ENCODE measurements at regions not wholly inside any gene's neighbourhood (a gene's known extent, or its start where the extent isn't known, plus 50 kb on each side); places are given as distances from the start of the nearest gene placed in this dataset.

DNA sequence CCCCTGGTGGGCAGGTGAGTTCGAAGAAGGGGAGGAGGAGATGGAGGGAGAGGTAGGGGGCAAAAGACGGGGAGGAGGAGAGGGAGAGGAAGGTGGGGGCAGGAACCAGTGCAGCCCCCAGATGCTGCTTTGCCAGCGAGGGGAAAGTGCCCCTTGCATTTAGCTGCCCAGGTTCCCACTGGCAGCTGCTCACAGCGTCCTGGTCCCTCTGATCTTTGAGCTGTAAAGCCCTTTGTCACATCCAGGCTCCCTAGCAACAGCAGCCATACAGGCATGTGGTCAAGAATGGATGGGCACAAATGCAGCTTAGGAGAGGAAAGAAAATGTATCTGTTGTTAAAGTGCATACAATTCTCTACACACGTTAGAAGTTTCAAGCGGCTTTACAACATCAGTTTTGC, 160.9 kb downstream of the CD83 start:
- peaks cover 43% of the 10 kb centered on the region for H3K4me1 Mint-ChIP-seq
- H3K36me3 Mint-ChIP-seq, result no peaks in the 10 kb centered on the region
- H3K27me3 Mint-ChIP-seq (ENCODE audit: low read depth), result peaks cover 16% of the 10 kb centered on the region
- no peak overlapping the region for H3K27ac Mint-ChIP-seq
- H3K9me3 Mint-ChIP-seq, result peaks cover 7% of the 10 kb centered on the region
- no peak overlapping the region for H3K4me3 Mint-ChIP-seq
- TF ChIP-seq, protein P1, sequence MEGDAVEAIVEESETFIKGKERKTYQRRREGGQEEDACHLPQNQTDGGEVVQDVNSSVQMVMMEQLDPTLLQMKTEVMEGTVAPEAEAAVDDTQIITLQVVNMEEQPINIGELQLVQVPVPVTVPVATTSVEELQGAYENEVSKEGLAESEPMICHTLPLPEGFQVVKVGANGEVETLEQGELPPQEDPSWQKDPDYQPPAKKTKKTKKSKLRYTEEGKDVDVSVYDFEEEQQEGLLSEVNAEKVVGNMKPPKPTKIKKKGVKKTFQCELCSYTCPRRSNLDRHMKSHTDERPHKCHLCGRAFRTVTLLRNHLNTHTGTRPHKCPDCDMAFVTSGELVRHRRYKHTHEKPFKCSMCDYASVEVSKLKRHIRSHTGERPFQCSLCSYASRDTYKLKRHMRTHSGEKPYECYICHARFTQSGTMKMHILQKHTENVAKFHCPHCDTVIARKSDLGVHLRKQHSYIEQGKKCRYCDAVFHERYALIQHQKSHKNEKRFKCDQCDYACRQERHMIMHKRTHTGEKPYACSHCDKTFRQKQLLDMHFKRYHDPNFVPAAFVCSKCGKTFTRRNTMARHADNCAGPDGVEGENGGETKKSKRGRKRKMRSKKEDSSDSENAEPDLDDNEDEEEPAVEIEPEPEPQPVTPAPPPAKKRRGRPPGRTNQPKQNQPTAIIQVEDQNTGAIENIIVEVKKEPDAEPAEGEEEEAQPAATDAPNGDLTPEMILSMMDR (IDR thresholded peaks at IDR 0.05; ENCODE audit: unreplicated experiment), result no peak
- no peak for DNase-seq (ENCODE audit: low spot score in 2 of 2, unreplicated experiment in 2 of 2)

- peaks cover 46% of the 10 kb centered on the region for H3K4me1 Mint-ChIP-seq
- H3K4me3 Mint-ChIP-seq, result no peak overlapping the region
- no peak for DNase-seq (ENCODE audit: low spot score in 2 of 2, unreplicated experiment in 2 of 2)
- H3K27me3 Mint-ChIP-seq (ENCODE audit: low read depth), result peaks cover 11% of the 10 kb centered on the region
- H3K27ac Mint-ChIP-seq, result no peak overlapping the region
- TF ChIP-seq, protein P1 (IDR thresholded peaks at IDR 0.05; ENCODE audit: unreplicated experiment), result no peak
- H3K36me3 Mint-ChIP-seq, result no peaks in the 10 kb centered on the region
- H3K9me3 Mint-ChIP-seq, result peaks cover 7% of the 10 kb centered on the region
Observed at GRCh38 chr6:14280006-14280510, 162.5 kb downstream of the CD83 start.

DNA sequence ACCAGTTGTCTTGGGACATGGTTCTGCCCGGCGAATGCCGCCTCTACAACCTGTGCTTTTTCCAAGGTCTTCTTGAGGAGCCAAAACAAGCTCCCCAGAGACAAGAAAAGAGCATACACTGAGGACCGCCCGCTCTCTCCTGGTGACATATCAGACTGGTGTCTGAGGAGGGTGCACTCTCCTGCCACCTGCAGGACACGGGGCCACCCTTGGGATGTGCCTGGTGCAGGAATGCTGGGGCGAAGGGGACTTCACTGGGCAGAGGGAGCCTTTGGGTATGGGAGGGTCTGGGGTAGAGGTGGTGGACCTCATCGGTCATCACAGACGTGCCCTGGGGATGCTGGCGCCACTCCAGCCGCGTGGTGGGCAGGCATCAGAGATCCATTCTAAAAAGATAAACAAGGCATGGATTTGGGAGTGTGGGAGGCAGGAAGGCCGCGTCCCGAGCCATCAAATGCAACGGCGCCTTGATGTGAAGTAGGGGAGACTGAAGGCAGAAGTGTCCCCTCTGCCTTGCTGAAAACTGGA, 163.3 kb downstream of the CD83 start:
- Mint-ChIP-seq H3K4me3 (no peak overlapping the region), H3K27ac (no peak overlapping the region), H3K36me3 (no peaks in the 10 kb centered on the region), H3K9me3 (peaks cover 7% of the 10 kb centered on the region), H3K27me3 (ENCODE audit: low read depth) (peaks cover 7% of the 10 kb centered on the region), H3K4me1 (peaks cover 44% of the 10 kb centered on the region)
- DNase-seq (ENCODE audit: low spot score in 2 of 2, unreplicated experiment in 2 of 2), result no peak
- TF ChIP-seq, protein P1 (IDR thresholded peaks at IDR 0.05; ENCODE audit: unreplicated experiment), result no peak

- no peak overlapping the region for H3K27ac Mint-ChIP-seq
- TF ChIP-seq, protein P1 (IDR thresholded peaks at IDR 0.05; ENCODE audit: unreplicated experiment), result no peak
- peak overlapping the region; percentile 27 for H3K4me3 Mint-ChIP-seq
- H3K4me1 Mint-ChIP-seq, result peaks cover 44% of the 10 kb centered on the region
- DNase-seq (ENCODE audit: low spot score in 2 of 2, unreplicated experiment in 2 of 2), result no peak
- H3K36me3 Mint-ChIP-seq, result no peaks in the 10 kb centered on the region
- H3K27me3 Mint-ChIP-seq (ENCODE audit: low read depth), result peaks cover 2% of the 10 kb centered on the region
- H3K9me3 Mint-ChIP-seq, result peaks cover 7% of the 10 kb centered on the region
Observed at GRCh38 chr6:14281811-14282660, 164.5 kb downstream of the CD83 start.

GRCh38 chr6:14282854-14283505, 165.4 kb downstream of the CD83 start:
- Mint-ChIP-seq H3K9me3 (peaks cover 7% of the 10 kb centered on the region), H3K4me1 (peaks cover 38% of the 10 kb centered on the region), H3K4me3 (no peak overlapping the region), H3K27me3 (ENCODE audit: low read depth) (peaks cover 5% of the 10 kb centered on the region), H3K27ac (no peak overlapping the region), H3K36me3 (no peaks in the 10 kb centered on the region)
- DNase-seq (ENCODE audit: low spot score in 2 of 2, unreplicated experiment in 2 of 2), result no peak
- TF ChIP-seq, protein P1 (IDR thresholded peaks at IDR 0.05; ENCODE audit: unreplicated experiment), result no peak
